BE2C (cell line): ENCODE measurements at regions not wholly inside any gene's neighbourhood (a gene's known extent, or its start where the extent isn't known, plus 50 kb on each side); places are given as distances from the start of the nearest gene placed in this dataset.

ENCODE experiments used
- DNase-seq: peaks from one replicate; pipeline ENCODE4 v3.0.0-alpha.2; 2020
- H3K27me3 ChIP-seq: fragments of 250-450 bp; sonication (Bioruptor Pico); 2 replicates; pipeline ENCODE4 v1.5.1; 2020; ENCODE audit warnings: mild to moderate bottlenecking
- H3K36me3 ChIP-seq: fragments of 250-450 bp; sonication (Bioruptor Pico); 2 replicates; pipeline ENCODE4 v1.5.1; 2020; ENCODE audit warnings: mild to moderate bottlenecking
- H3K4me1 ChIP-seq: fragments of 250-450 bp; sonication (Bioruptor Pico); 2 replicates; pipeline ENCODE4 v1.5.1; 2020
- H3K4me3 ChIP-seq: 2 replicates; pipeline ENCODE4 v1.5.1; 2011; ENCODE audit warnings: low read depth, low read length
- H3K9me3 ChIP-seq: fragments of 250-450 bp; sonication (Bioruptor Pico); 2 replicates; pipeline ENCODE4 v1.5.1; 2020
- TF ChIP-seq, protein P1 (sequence below): IDR thresholded peaks from 2 replicates; pipeline ENCODE4 v1.5.1; 2012; ENCODE audit warnings: mild to moderate bottlenecking, low read depth, low read length

- TF ChIP-seq, protein P1, sequence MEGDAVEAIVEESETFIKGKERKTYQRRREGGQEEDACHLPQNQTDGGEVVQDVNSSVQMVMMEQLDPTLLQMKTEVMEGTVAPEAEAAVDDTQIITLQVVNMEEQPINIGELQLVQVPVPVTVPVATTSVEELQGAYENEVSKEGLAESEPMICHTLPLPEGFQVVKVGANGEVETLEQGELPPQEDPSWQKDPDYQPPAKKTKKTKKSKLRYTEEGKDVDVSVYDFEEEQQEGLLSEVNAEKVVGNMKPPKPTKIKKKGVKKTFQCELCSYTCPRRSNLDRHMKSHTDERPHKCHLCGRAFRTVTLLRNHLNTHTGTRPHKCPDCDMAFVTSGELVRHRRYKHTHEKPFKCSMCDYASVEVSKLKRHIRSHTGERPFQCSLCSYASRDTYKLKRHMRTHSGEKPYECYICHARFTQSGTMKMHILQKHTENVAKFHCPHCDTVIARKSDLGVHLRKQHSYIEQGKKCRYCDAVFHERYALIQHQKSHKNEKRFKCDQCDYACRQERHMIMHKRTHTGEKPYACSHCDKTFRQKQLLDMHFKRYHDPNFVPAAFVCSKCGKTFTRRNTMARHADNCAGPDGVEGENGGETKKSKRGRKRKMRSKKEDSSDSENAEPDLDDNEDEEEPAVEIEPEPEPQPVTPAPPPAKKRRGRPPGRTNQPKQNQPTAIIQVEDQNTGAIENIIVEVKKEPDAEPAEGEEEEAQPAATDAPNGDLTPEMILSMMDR, result no peak
- Histone ChIP-seq H3K4me3 (no peak overlapping the region), H3K9me3 (no peaks in the 10 kb centered on the region), H3K27me3 (no peaks in the 10 kb centered on the region), H3K4me1 (peaks cover 8% of the 10 kb centered on the region), H3K36me3 (no peaks in the 10 kb centered on the region)
- DNase-seq, result no peak
These were observed 171.4 kb downstream of the PHETA1 start for GRCh38 chr12:111197376-111197944.

GRCh38 chr12:111196532-111196931 is 172.4 kb downstream of the PHETA1 start:
- Histone ChIP-seq H3K36me3 (no peaks in the 10 kb centered on the region), H3K4me3 (no peak overlapping the region), H3K4me1 (peaks cover 8% of the 10 kb centered on the region), H3K9me3 (no peaks in the 10 kb centered on the region), H3K27me3 (no peaks in the 10 kb centered on the region)
- TF ChIP-seq, protein P1, result no peak
- DNase-seq, result no peak

DNA sequence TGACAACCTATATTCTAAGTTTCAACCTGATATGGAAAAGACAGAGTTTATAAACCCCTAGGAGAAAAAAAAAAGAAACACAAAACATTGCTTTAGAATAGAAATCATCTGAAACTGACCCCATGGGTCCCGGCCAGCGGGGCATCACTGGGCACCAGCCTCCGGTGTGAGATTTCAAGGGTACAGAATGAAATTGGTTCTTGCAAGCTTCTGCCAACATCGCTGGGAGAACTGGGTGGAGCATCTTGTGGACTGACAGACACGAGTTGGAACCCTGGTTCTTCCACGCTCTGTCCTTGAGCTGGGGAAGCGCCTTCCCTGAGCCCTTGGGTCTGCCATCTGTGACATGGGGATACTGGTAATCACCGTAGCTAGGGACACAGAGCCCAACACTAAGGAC is 173.6 kb downstream of the PHETA1 start:
- no peak overlapping the region for H3K4me3 ChIP-seq
- TF ChIP-seq, protein P1, result no peak
- DNase-seq, result no peak
- no peaks in the 10 kb centered on the region; the same call in 1 of the 2 replicates for H3K4me1 ChIP-seq
- no peaks in the 10 kb centered on the region for H3K9me3 ChIP-seq
- no peaks in the 10 kb centered on the region for H3K36me3 ChIP-seq
- H3K27me3 ChIP-seq, result no peaks in the 10 kb centered on the region

GRCh38 chr12:111194703-111195051 is 174.2 kb downstream of the PHETA1 start:
- Histone ChIP-seq H3K27me3 (no peaks in the 10 kb centered on the region), H3K9me3 (no peaks in the 10 kb centered on the region), H3K4me1 (no peaks in the 10 kb centered on the region), H3K36me3 (no peaks in the 10 kb centered on the region), H3K4me3 (no peak overlapping the region)
- DNase-seq, result no peak
- TF ChIP-seq, protein P1, result no peak

DNA sequence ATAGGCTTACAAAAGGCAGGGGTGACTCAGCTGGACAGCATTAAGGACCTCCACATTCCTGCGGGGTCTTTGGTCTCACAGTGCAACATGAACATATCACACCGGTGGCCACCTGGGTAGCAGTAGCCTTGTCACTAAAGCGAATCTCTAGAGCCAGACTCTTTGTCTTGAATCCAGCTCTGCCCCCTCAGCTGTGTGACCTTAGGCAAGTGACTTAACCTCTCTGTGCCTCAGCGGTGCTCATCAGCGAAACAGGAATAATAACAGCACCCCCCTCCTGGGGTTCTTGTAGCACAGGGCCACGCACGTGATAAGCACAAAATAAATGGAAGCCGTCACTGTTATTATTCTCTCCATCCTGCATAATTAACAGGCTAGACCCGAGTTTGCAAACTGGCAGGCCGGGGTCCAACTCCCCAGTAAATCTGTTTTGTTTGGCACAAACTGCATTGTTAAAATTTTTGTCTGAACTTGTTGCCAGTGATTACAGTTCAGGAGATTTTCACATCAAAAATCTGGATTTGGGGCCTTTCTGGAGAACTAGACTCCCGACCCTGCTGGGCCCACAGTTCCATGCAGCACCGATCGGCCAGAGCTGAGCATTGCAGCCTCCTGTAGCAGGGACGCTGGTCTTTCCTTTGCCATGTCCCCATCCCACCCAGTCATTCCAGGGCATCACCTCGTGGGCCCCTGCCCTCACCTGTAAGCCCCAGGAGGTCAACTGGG is 174.8 kb downstream of the PHETA1 start:
- no peaks in the 10 kb centered on the region for H3K4me1 ChIP-seq
- no peaks in the 10 kb centered on the region for H3K27me3 ChIP-seq
- no peaks in the 10 kb centered on the region for H3K36me3 ChIP-seq
- H3K9me3 ChIP-seq, result no peaks in the 10 kb centered on the region
- H3K4me3 ChIP-seq, result no peak overlapping the region
- no peak for DNase-seq
- TF ChIP-seq, protein P1, result no peak

DNA sequence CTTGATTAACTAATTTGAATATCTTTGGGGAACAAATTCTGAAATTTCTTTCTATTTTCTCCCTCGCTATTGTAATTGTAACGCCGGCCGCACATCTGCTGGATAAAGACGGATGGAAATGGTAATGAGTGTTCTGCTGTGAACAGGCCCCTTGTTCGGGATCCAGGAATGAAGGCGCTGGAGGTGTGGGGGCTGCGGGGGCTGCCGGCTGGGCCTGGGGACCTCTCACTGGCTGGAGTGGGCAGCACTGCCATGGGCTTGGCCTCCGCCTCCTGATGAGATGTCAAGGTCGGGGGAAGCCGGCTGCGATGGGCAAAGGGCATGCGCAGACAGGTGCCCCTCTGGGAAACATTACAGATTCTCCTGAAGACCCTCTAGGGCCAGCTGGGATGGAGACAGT is 175.4 kb downstream of the PHETA1 start:
- Histone ChIP-seq H3K36me3 (no peaks in the 10 kb centered on the region), H3K4me1 (no peaks in the 10 kb centered on the region), H3K9me3 (no peaks in the 10 kb centered on the region), H3K27me3 (no peaks in the 10 kb centered on the region), H3K4me3 (no peak overlapping the region)
- TF ChIP-seq, protein P1, result no peak
- DNase-seq, result no peak
